ENCODE measurements at regions not wholly inside any gene's neighbourhood (a gene's known extent, or its start where the extent isn't known, plus 50 kb on each side); places are given as distances from the start of the nearest gene placed in this dataset.

- Histone ChIP-seq H3K9me3 (ENCODE audit: control insufficient read depth, low read length) (peaks cover 18% of the 10 kb centered on the region), H3K27me3 (ENCODE audit: control insufficient read depth in 1 of 2, insufficient read depth in 1 of 2, low read length in 2 of 2) (no peaks in the 10 kb centered on the region), H3K4me1 (ENCODE audit: control insufficient read depth, insufficient read depth, low read depth, low read length) (no peaks in the 10 kb centered on the region), H2BK15ac (ENCODE audit: low read depth, poor library complexity, severe bottlenecking) (no peak overlapping the region), H2BK120ac (ENCODE audit: low read depth, low read length) (no peak overlapping the region), H3K23ac (ENCODE audit: low read length in 2 of 2) (no peak overlapping the region), H3K4me2 (ENCODE audit: low read length, poor library complexity, severe bottlenecking) (no peak overlapping the region), H2AFZ (ENCODE audit: low read depth, low read length) (no peak overlapping the region), H3K4ac (ENCODE audit: low read depth in 1 of 2, low read length in 2 of 2) (no peak overlapping the region), H3K79me1 (replicated peaks; ENCODE audit: low read length, poor library complexity, severe bottlenecking) (no peaks in the 10 kb centered on the region), H2BK12ac (ENCODE audit: low read length in 2 of 2) (no peak overlapping the region), H3K18ac (ENCODE audit: low read depth in 1 of 2, low read length in 2 of 2) (no peak overlapping the region), H3K4me3 (ENCODE audit: insufficient read depth in 1 of 2, low read depth in 1 of 2, low read length in 2 of 2) (no peak overlapping the region), H4K91ac (ENCODE audit: low read length) (no peak overlapping the region), H3K27ac (ENCODE audit: low read length, poor library complexity, severe bottlenecking) (no peak overlapping the region), H3K14ac (ENCODE audit: low read length in 2 of 2) (no peak overlapping the region), H3K9ac (ENCODE audit: low read length) (no peak overlapping the region), H4K8ac (ENCODE audit: low read length) (no peak overlapping the region), H2AK5ac (ENCODE audit: low read length, severe bottlenecking) (no peak overlapping the region), H2BK5ac (ENCODE audit: low read depth, low read length, poor library complexity, severe bottlenecking) (no peak overlapping the region), H3K36me3 (ENCODE audit: control insufficient read depth in 1 of 2, insufficient read depth in 2 of 2, low read depth in 1 of 2, low read length in 2 of 2) (no peaks in the 10 kb centered on the region)
- 96% methylated on average over 2 of the region's 5 CpGs for WGBS
- DNase-seq: no peak
These were observed 250.4 kb upstream of the TCERG1L start for GRCh38 chr10:131561897-131562296.

GRCh38 chr10:131563411-131563810 lies 251.9 kb upstream of the TCERG1L start:
- H2AFZ ChIP-seq (ENCODE audit: low read depth, low read length): no peak overlapping the region
- H2BK15ac ChIP-seq (ENCODE audit: low read depth, poor library complexity, severe bottlenecking): no peak overlapping the region
- H2BK12ac ChIP-seq (ENCODE audit: low read length in 2 of 2): no peak overlapping the region
- no peak overlapping the region for H3K4me3 ChIP-seq (ENCODE audit: insufficient read depth in 1 of 2, low read depth in 1 of 2, low read length in 2 of 2)
- no peak overlapping the region for H3K9ac ChIP-seq (ENCODE audit: low read length)
- no peaks in the 10 kb centered on the region for H3K79me1 ChIP-seq (replicated peaks; ENCODE audit: low read length, poor library complexity, severe bottlenecking)
- no peak overlapping the region for H2BK5ac ChIP-seq (ENCODE audit: low read depth, low read length, poor library complexity, severe bottlenecking)
- H3K18ac ChIP-seq (ENCODE audit: low read depth in 1 of 2, low read length in 2 of 2): no peak overlapping the region
- H2AK5ac ChIP-seq (ENCODE audit: low read length, severe bottlenecking): no peak overlapping the region
- no peak overlapping the region for H3K4me2 ChIP-seq (ENCODE audit: low read length, poor library complexity, severe bottlenecking)
- peaks cover 24% of the 10 kb centered on the region for H3K9me3 ChIP-seq (ENCODE audit: control insufficient read depth, low read length)
- H4K8ac ChIP-seq (ENCODE audit: low read length): no peak overlapping the region
- 52% methylated on average over 2 of the region's 2 CpGs for WGBS
- no peak overlapping the region for H3K27ac ChIP-seq (ENCODE audit: low read length, poor library complexity, severe bottlenecking)
- no peaks in the 10 kb centered on the region for H3K27me3 ChIP-seq (ENCODE audit: control insufficient read depth in 1 of 2, insufficient read depth in 1 of 2, low read length in 2 of 2)
- no peaks in the 10 kb centered on the region for H3K36me3 ChIP-seq (ENCODE audit: control insufficient read depth in 1 of 2, insufficient read depth in 2 of 2, low read depth in 1 of 2, low read length in 2 of 2)
- no peaks in the 10 kb centered on the region for H3K4me1 ChIP-seq (ENCODE audit: control insufficient read depth, insufficient read depth, low read depth, low read length)
- H3K14ac ChIP-seq (ENCODE audit: low read length in 2 of 2): no peak overlapping the region
- H2BK120ac ChIP-seq (ENCODE audit: low read depth, low read length): no peak overlapping the region
- H4K91ac ChIP-seq (ENCODE audit: low read length): no peak overlapping the region
- H3K23ac ChIP-seq (ENCODE audit: low read length in 2 of 2): no peak overlapping the region
- no peak for DNase-seq
- H3K4ac ChIP-seq (ENCODE audit: low read depth in 1 of 2, low read length in 2 of 2): no peak overlapping the region

GRCh38 chr10:131567279-131568162 lies 256.0 kb upstream of the TCERG1L start:
- no peaks in the 10 kb centered on the region for H3K4me1 ChIP-seq (ENCODE audit: control insufficient read depth, insufficient read depth, low read depth, low read length)
- H3K4me2 ChIP-seq (ENCODE audit: low read length, poor library complexity, severe bottlenecking): no peak overlapping the region
- no peak overlapping the region for H3K9ac ChIP-seq (ENCODE audit: low read length)
- no peak overlapping the region for H4K91ac ChIP-seq (ENCODE audit: low read length)
- no peak overlapping the region for H3K27ac ChIP-seq (ENCODE audit: low read length, poor library complexity, severe bottlenecking)
- 72% methylated on average over 15 of the region's 15 CpGs for WGBS
- no peak overlapping the region for H2AK5ac ChIP-seq (ENCODE audit: low read length, severe bottlenecking)
- no peak overlapping the region for H3K4me3 ChIP-seq (ENCODE audit: insufficient read depth in 1 of 2, low read depth in 1 of 2, low read length in 2 of 2)
- no peak overlapping the region for H2BK5ac ChIP-seq (ENCODE audit: low read depth, low read length, poor library complexity, severe bottlenecking)
- H3K18ac ChIP-seq (ENCODE audit: low read depth in 1 of 2, low read length in 2 of 2): no peak overlapping the region
- H3K27me3 ChIP-seq (ENCODE audit: control insufficient read depth in 1 of 2, insufficient read depth in 1 of 2, low read length in 2 of 2): no peaks in the 10 kb centered on the region
- H3K4ac ChIP-seq (ENCODE audit: low read depth in 1 of 2, low read length in 2 of 2): no peak overlapping the region
- H3K36me3 ChIP-seq (ENCODE audit: control insufficient read depth in 1 of 2, insufficient read depth in 2 of 2, low read depth in 1 of 2, low read length in 2 of 2): no peaks in the 10 kb centered on the region
- no peak for DNase-seq
- H3K9me3 ChIP-seq (ENCODE audit: control insufficient read depth, low read length): peaks cover 24% of the 10 kb centered on the region
- H2AFZ ChIP-seq (ENCODE audit: low read depth, low read length): no peak overlapping the region
- H2BK12ac ChIP-seq (ENCODE audit: low read length in 2 of 2): no peak overlapping the region
- no peak overlapping the region for H2BK15ac ChIP-seq (ENCODE audit: low read depth, poor library complexity, severe bottlenecking)
- no peak overlapping the region for H3K23ac ChIP-seq (ENCODE audit: low read length in 2 of 2)
- H3K79me1 ChIP-seq (replicated peaks; ENCODE audit: low read length, poor library complexity, severe bottlenecking): no peaks in the 10 kb centered on the region
- H2BK120ac ChIP-seq (ENCODE audit: low read depth, low read length): no peak overlapping the region
- no peak overlapping the region for H3K14ac ChIP-seq (ENCODE audit: low read length in 2 of 2)
- no peak overlapping the region for H4K8ac ChIP-seq (ENCODE audit: low read length)

GRCh38 chr10:131568866-131569265 lies 257.3 kb upstream of the TCERG1L start:
- WGBS: 61% methylated on average over 7 of the region's 7 CpGs

More at GRCh38 chr10:131568866-131569265, 257.3 kb upstream of the TCERG1L start:
- no peak for DNase-seq
- Histone ChIP-seq H2BK5ac (ENCODE audit: low read depth, low read length, poor library complexity, severe bottlenecking) (no peak overlapping the region), H3K9me3 (ENCODE audit: control insufficient read depth, low read length) (peaks cover 22% of the 10 kb centered on the region), H3K36me3 (ENCODE audit: control insufficient read depth in 1 of 2, insufficient read depth in 2 of 2, low read depth in 1 of 2, low read length in 2 of 2) (no peaks in the 10 kb centered on the region), H3K4ac (ENCODE audit: low read depth in 1 of 2, low read length in 2 of 2) (no peak overlapping the region), H2AK5ac (ENCODE audit: low read length, severe bottlenecking) (no peak overlapping the region), H2AFZ (ENCODE audit: low read depth, low read length) (no peak overlapping the region), H3K18ac (ENCODE audit: low read depth in 1 of 2, low read length in 2 of 2) (no peak overlapping the region), H4K91ac (ENCODE audit: low read length) (no peak overlapping the region), H3K4me2 (ENCODE audit: low read length, poor library complexity, severe bottlenecking) (no peak overlapping the region), H3K27ac (ENCODE audit: low read length, poor library complexity, severe bottlenecking) (no peak overlapping the region), H3K4me3 (ENCODE audit: insufficient read depth in 1 of 2, low read depth in 1 of 2, low read length in 2 of 2) (no peak overlapping the region), H2BK12ac (ENCODE audit: low read length in 2 of 2) (no peak overlapping the region), H3K14ac (ENCODE audit: low read length in 2 of 2) (no peak overlapping the region), H2BK120ac (ENCODE audit: low read depth, low read length) (no peak overlapping the region), H3K9ac (ENCODE audit: low read length) (no peak overlapping the region), H4K8ac (ENCODE audit: low read length) (no peak overlapping the region), H3K23ac (ENCODE audit: low read length in 2 of 2) (no peak overlapping the region), H3K79me1 (replicated peaks; ENCODE audit: low read length, poor library complexity, severe bottlenecking) (no peaks in the 10 kb centered on the region), H3K27me3 (ENCODE audit: control insufficient read depth in 1 of 2, insufficient read depth in 1 of 2, low read length in 2 of 2) (no peaks in the 10 kb centered on the region), H3K4me1 (ENCODE audit: control insufficient read depth, insufficient read depth, low read depth, low read length) (no peaks in the 10 kb centered on the region), H2BK15ac (ENCODE audit: low read depth, poor library complexity, severe bottlenecking) (no peak overlapping the region)
